ENCODE measurements at regions not wholly inside any gene's neighbourhood (a gene's known extent, or its start where the extent isn't known, plus 50 kb on each side); places are given as distances from the start of the nearest gene placed in this dataset.

GRCh38 chr1:239254999-239255398 lies 131.4 kb upstream of the CHRM3 start:
- TF ChIP-seq CTCF (IDR thresholded peaks at IDR 0.05; ENCODE audit: low read depth, low read length): no peak
- H3K4me3 ChIP-seq (ENCODE audit: low read depth, low read length): no peak overlapping the region

DNA sequence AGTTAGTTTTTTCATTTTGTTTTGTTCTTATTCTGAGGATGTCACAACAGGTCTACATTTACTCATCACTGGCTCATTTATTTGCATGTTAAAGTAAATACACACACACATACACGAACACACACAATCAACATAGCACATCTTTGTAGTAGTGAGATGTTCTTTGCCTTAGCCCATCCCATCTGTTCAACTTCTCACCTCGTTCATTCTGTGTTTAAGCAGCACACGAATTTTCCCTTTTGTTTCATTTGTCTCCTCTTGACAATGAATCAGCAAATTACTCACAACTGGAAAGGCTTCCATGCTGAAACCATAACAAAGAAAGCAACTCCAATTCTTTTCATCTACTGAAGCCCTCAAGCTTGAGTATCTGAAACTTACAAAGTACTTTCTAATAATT lies 133.3 kb upstream of the CHRM3 start:
- TF ChIP-seq CTCF (IDR thresholded peaks at IDR 0.05; ENCODE audit: low read depth, low read length): no peak
- no peak overlapping the region for H3K4me3 ChIP-seq (ENCODE audit: low read depth, low read length)

DNA sequence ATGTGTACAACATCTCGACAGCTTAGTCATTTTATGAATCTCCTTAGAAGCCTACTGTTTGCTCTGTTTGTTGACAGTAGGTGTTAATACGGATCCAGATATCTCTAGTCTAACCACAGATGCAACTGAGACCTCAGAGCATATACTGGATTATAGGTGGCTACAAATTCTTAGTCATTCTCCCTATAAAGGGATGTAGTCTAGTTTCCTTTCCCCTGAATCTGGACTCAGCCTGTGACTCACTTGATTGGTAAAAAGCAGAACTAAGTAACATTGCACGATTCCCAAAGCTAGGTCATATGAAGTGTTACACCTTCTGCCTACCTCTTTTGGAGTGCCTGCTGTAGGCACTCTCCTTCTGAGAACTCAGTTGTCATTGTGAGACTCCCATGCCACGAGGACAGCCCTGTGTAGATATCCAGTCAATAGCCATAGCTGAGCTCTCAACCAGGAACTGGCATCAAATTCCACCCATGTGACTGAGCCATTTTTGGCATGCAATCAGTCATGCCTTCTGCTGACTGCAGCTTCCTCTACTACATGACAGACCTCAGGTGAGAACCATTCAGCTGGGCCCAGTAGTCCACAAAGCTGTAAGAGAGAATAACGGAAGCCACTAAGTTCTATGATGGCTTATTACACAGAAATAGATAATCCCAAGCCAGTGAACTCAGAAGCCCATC lies 135.9 kb upstream of the CHRM3 start:
- TF ChIP-seq CTCF (IDR thresholded peaks at IDR 0.05; ENCODE audit: low read depth, low read length): no peak
- H3K4me3 ChIP-seq (ENCODE audit: low read depth, low read length): no peak overlapping the region

- no peak for TF ChIP-seq CTCF (IDR thresholded peaks at IDR 0.05; ENCODE audit: low read depth, low read length)
- no peak overlapping the region for H3K4me3 ChIP-seq (ENCODE audit: low read depth, low read length)
These were observed 139.1 kb upstream of the CHRM3 start for GRCh38 chr1:239247285-239247684.

GRCh38 chr1:239244084-239244483 lies 142.3 kb upstream of the CHRM3 start:
- no peak for TF ChIP-seq CTCF (IDR thresholded peaks at IDR 0.05; ENCODE audit: low read depth, low read length)
- H3K4me3 ChIP-seq (ENCODE audit: low read depth, low read length): no peak overlapping the region

- H3K4me3 ChIP-seq (ENCODE audit: low read depth, low read length): no peak overlapping the region
- no peak for TF ChIP-seq CTCF (IDR thresholded peaks at IDR 0.05; ENCODE audit: low read depth, low read length)
These were observed 143.4 kb upstream of the CHRM3 start for GRCh38 chr1:239243006-239243405.

GRCh38 chr1:239242404-239242803 lies 144.0 kb upstream of the CHRM3 start:
- TF ChIP-seq CTCF (IDR thresholded peaks at IDR 0.05; ENCODE audit: low read depth, low read length): no peak
- no peak overlapping the region for H3K4me3 ChIP-seq (ENCODE audit: low read depth, low read length)

Data from WI38 (cell line).